ENCODE measurements at regions not wholly inside any gene's neighbourhood (a gene's known extent, or its start where the extent isn't known, plus 50 kb on each side); places are given as distances from the start of the nearest gene placed in this dataset.

- TF ChIP-seq RAD21 (IDR thresholded peaks at IDR 0.05; ENCODE audit: low read length) (no peak), CTCF (conservative IDR thresholded peaks at IDR 0.05; ENCODE audit: low read depth, low read length) (no peak), POLR2A (IDR thresholded peaks at IDR 0.05; ENCODE audit: low read depth, low read length) (no peak), CEBPB (IDR thresholded peaks at IDR 0.05; ENCODE audit: low read depth, low read length) (no peak), MAFK (IDR thresholded peaks at IDR 0.05; ENCODE audit: low read depth, low read length) (no peak), USF2 (IDR thresholded peaks at IDR 0.05; ENCODE audit: low read depth, low read length) (no peak), MXI1 (IDR thresholded peaks at IDR 0.05; ENCODE audit: borderline replicate concordance, low read depth, low read length) (no peak), BHLHE40 (IDR thresholded peaks at IDR 0.05; ENCODE audit: low read depth, low read length) (no peak), RFX5 (IDR thresholded peaks at IDR 0.05; ENCODE audit: low read depth, low read length) (no peak), SMC3 (IDR thresholded peaks at IDR 0.05; ENCODE audit: low read depth, low read length) (no peak), ELK1 (IDR thresholded peaks at IDR 0.05; ENCODE audit: borderline replicate concordance, low read depth, low read length) (no peak)
Measured at GRCh38 chrX:39960219-39960618, 137.5 kb downstream of the BCOR start.

All from IMR-90 (cell line).